Endothelial cell of umbilical vein (primary cell): ENCODE measurements at regions not wholly inside any gene's neighbourhood (a gene's known extent, or its start where the extent isn't known, plus 50 kb on each side); places are given as distances from the start of the nearest gene placed in this dataset.

Source experiments
- EZH2 ChIP-seq: IDR thresholded peaks from 2 replicates; pipeline ENCODE4 v1.6.1; 2012; ENCODE audit warnings: borderline replicate concordance, low read depth, mild to moderate bottlenecking, moderate library complexity, low read length, inconsistent platforms; ENCODE audit not compliant: severe bottlenecking
- FOS ChIP-seq: IDR thresholded peaks from 2 replicates; pipeline ENCODE4 v1.6.1; 2011; ENCODE audit warnings: mild to moderate bottlenecking, low read length, moderate library complexity, borderline replicate concordance; ENCODE audit not compliant: insufficient read depth
- JUN ChIP-seq: IDR thresholded peaks from 2 replicates; pipeline ENCODE4 v1.6.1; 2011; ENCODE audit warnings: borderline replicate concordance, low read depth; ENCODE audit not compliant: insufficient read length, insufficient read depth
- MYC ChIP-seq: IDR thresholded peaks from one replicate; pipeline ENCODE4 v1.6.1; 2011; ENCODE audit warnings: mild to moderate bottlenecking, low read depth, low read length
- POLR2A ChIP-seq: IDR thresholded peaks from 2 replicates; pipeline ENCODE4 v1.6.1; 2012; ENCODE audit warnings: low read depth, mild to moderate bottlenecking, control low read depth, low read length
- POLR2AphosphoS5 ChIP-seq: IDR thresholded peaks from 2 replicates; pipeline ENCODE4 v1.6.1; 2012; ENCODE audit warnings: low read depth, mild to moderate bottlenecking, control low read depth, low read length, moderate library complexity; ENCODE audit not compliant: insufficient read depth
- TF ChIP-seq, protein P1 (sequence below), 2 donors: IDR thresholded peaks; 1 replicate in 1 of 2; 2 replicates in 1 of 2; pipeline ENCODE4 v1.5.1; 2011; ENCODE audit warnings: low read length in 2 of 2, mild to moderate bottlenecking in 2 of 2, moderate library complexity in 2 of 2, control low read depth in 1 of 2, inconsistent platforms in 1 of 2, low read depth in 1 of 2; ENCODE audit not compliant: insufficient read depth in 1 of 2; ENCODE audit errors: extremely low read depth in 1 of 2
- TF ChIP-seq, protein P2 (sequence below): IDR thresholded peaks from 2 replicates; pipeline ENCODE4 v1.6.1; 2011; ENCODE audit not compliant: insufficient read depth, insufficient read length

DNA sequence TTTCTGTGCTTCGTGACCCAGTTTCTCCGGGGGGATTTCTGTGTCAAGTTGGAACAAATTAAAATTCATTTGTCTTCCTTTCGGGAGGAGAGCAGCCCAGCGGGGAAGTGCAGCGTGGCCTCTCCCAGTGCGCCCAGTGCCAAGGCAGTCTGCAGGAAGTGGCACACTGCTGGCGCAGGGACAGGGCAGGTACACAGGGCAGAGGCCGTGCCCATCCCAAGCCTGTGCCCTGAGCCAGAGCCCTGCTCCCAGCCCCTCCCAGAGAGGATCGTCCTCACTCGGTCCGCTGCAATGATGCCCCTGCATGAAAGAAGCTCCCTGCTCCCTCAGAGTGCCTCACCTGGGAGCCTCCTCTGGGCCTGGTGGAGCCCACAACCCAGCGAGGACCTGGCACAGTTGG lies 82.4 kb upstream of the PPP1R26 start:
- TF ChIP-seq, protein P1, sequence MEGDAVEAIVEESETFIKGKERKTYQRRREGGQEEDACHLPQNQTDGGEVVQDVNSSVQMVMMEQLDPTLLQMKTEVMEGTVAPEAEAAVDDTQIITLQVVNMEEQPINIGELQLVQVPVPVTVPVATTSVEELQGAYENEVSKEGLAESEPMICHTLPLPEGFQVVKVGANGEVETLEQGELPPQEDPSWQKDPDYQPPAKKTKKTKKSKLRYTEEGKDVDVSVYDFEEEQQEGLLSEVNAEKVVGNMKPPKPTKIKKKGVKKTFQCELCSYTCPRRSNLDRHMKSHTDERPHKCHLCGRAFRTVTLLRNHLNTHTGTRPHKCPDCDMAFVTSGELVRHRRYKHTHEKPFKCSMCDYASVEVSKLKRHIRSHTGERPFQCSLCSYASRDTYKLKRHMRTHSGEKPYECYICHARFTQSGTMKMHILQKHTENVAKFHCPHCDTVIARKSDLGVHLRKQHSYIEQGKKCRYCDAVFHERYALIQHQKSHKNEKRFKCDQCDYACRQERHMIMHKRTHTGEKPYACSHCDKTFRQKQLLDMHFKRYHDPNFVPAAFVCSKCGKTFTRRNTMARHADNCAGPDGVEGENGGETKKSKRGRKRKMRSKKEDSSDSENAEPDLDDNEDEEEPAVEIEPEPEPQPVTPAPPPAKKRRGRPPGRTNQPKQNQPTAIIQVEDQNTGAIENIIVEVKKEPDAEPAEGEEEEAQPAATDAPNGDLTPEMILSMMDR (IDR thresholded peaks at IDR 0.05; ENCODE audit: extremely low read depth in 1 of 2, insufficient read depth in 1 of 2, low read depth in 1 of 2, low read length in 2 of 2), result no peak
- TF ChIP-seq EZH2, result no peak
- TF ChIP-seq MYC, result no peak
- TF ChIP-seq POLR2AphosphoS5, result no peak
- TF ChIP-seq POLR2A, result no peak
- TF ChIP-seq, protein P2, sequence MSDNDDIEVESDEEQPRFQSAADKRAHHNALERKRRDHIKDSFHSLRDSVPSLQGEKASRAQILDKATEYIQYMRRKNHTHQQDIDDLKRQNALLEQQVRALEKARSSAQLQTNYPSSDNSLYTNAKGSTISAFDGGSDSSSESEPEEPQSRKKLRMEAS, result no peak
- no peak for TF ChIP-seq JUN
- no peak for TF ChIP-seq FOS
